SK-N-SH (cell line): ENCODE measurements at regions not wholly inside any gene's neighbourhood (a gene's known extent, or its start where the extent isn't known, plus 50 kb on each side); places are given as distances from the start of the nearest gene placed in this dataset.

Experiments
- CTCF ChIA-PET: fragments of 300-600, 350-600 bp; formaldehyde crosslinking; extraction: SDS; loops from one replicate; lab custom pipeline; 2021; lab: Yijun Ruan, JAX
- POLR2A ChIA-PET: fragments of 350-600 bp; sonication (Branson Sonifier 250); formaldehyde crosslinking; extraction: SDS; loops from one replicate; lab custom pipeline; 2020; ENCODE audit warnings: antibody characterized with exemption, inconsistent platforms; lab: Yijun Ruan, JAX
- DNase-seq: peaks from one replicate; pipeline ENCODE4 v3.0.0; 2012
- H2AFZ ChIP-seq: fragments of 200-600 bp; sonication (generic); 2 replicates; pipeline ENCODE4 v1.8.1; 2016; ENCODE audit warnings: antibody characterized with exemption, mild to moderate bottlenecking, low read depth
- H3F3A ChIP-seq: fragments of 200-600 bp; sonication (generic); replicated peaks from 2 replicates; pipeline ENCODE3; 2016; ENCODE audit warnings: antibody characterized with exemption, mild to moderate bottlenecking; ENCODE audit not compliant: insufficient read depth
- H3K27ac ChIP-seq, 2 experiments: fragments of 200-500 bp in 1 of 2; fragments of 200-600 bp in 1 of 2; sonication (Bioruptor generic) in 1 of 2; sonication (generic), shearing (Covaris generic) in 1 of 2; 2 replicates each; pipeline versions ENCODE4 v1.5.1 to v1.6.1; 2014 to 2016; ENCODE audit warnings: low read depth in 2 of 2, inconsistent platforms in 1 of 2, low read length in 1 of 2, mild to moderate bottlenecking in 1 of 2, mixed read lengths in 1 of 2
- H3K27me3 ChIP-seq: fragments of 200-600 bp; sonication (generic), shearing (Covaris generic); 2 replicates; pipeline ENCODE4 v1.6.1; 2016; ENCODE audit warnings: mixed run types; ENCODE audit not compliant: insufficient read depth
- H3K36me3 ChIP-seq, 2 experiments: fragments of 200-500 bp in 1 of 2; fragments of 200-600 bp in 1 of 2; sonication (Bioruptor generic) in 1 of 2; sonication (generic) in 1 of 2; replicated peaks in 1 of 2; 2 replicates each; pipeline versions ENCODE3 to v1.5.1; 2014 to 2016; ENCODE audit warnings: low read length in 1 of 2, mild to moderate bottlenecking in 1 of 2; ENCODE audit not compliant: insufficient read depth in 2 of 2, control insufficient read depth in 1 of 2
- H3K4me1 ChIP-seq, 2 experiments: fragments of 200-500 bp in 1 of 2; fragments of 200-600 bp in 1 of 2; sonication (Bioruptor generic) in 1 of 2; sonication (generic), shearing (Covaris generic) in 1 of 2; 2 replicates each; pipeline versions ENCODE4 v1.5.1 to v1.6.1; 2014 to 2016; ENCODE audit warnings: low read depth in 1 of 2, low read length in 1 of 2, mixed run types in 1 of 2; ENCODE audit not compliant: insufficient read depth in 2 of 2, control insufficient read depth in 1 of 2
- H3K4me2 ChIP-seq: fragments of 200-600 bp; sonication (generic), shearing (Covaris generic); 2 replicates; pipeline ENCODE4 v1.6.1; 2017; ENCODE audit warnings: mixed run types
- H3K4me3 ChIP-seq, 2 experiments: fragments of 200-500 bp in 1 of 2; fragments of 200-600 bp in 1 of 2; sonication (Bioruptor generic) in 1 of 2; sonication (generic), shearing (Covaris generic) in 1 of 2; 2 replicates each; pipeline versions ENCODE4 v1.5.1 to v1.8.1; 2014 to 2016; ENCODE audit warnings: low read depth in 2 of 2, inconsistent platforms in 1 of 2, low read length in 1 of 2, mild to moderate bottlenecking in 1 of 2, mixed read lengths in 1 of 2, moderate library complexity in 1 of 2
- H3K79me2 ChIP-seq: fragments of 200-600 bp; sonication (generic); 2 replicates; pipeline ENCODE4 v1.8.1; 2017; ENCODE audit warnings: mild to moderate bottlenecking; ENCODE audit not compliant: insufficient read depth
- H3K9ac ChIP-seq: fragments of 200-600 bp; sonication (generic); 2 replicates; pipeline ENCODE4 v1.6.1; 2017; ENCODE audit warnings: mixed run types
- H3K9me2 ChIP-seq: fragments of 200-600 bp; sonication (generic); 2 replicates; pipeline ENCODE4 v1.6.1; 2017; ENCODE audit warnings: mixed run types
- H3K9me3 ChIP-seq: fragments of 200-600 bp; sonication (generic); 2 replicates; pipeline ENCODE4 v1.6.1; 2017; ENCODE audit warnings: mixed run types, mild to moderate bottlenecking, moderate library complexity
- H4K20me1 ChIP-seq: fragments of 200-600 bp; sonication (generic); 2 replicates; pipeline ENCODE4 v1.6.1; 2017; ENCODE audit warnings: mild to moderate bottlenecking, mixed run types; ENCODE audit not compliant: insufficient read depth
- FOSL2 ChIP-seq: IDR thresholded peaks from 2 replicates; pipeline ENCODE4 v1.4.0; 2012; ENCODE audit warnings: low read depth, mild to moderate bottlenecking, moderate library complexity, borderline replicate concordance
- FOXJ3 ChIP-seq: sonication (generic); formaldehyde crosslinking; IDR thresholded peaks from 2 replicates; pipeline ENCODE4 v1.5.1; 2020; ENCODE audit warnings: mild to moderate bottlenecking, missing genetic modification reagents
- GABPA ChIP-seq: IDR thresholded peaks from 2 replicates; pipeline ENCODE4 v1.4.0; 2012; ENCODE audit warnings: low read depth, mild to moderate bottlenecking
- GATA2 ChIP-seq: sonication (generic); formaldehyde crosslinking; IDR thresholded peaks from 2 replicates; pipeline ENCODE4 v1.5.0; 2020; ENCODE audit warnings: mild to moderate bottlenecking, missing genetic modification reagents
- MEF2A ChIP-seq: IDR thresholded peaks from 2 replicates; pipeline ENCODE4 v1.4.0; 2012; ENCODE audit warnings: low read depth, borderline replicate concordance
- POLR2AphosphoS5 ChIP-seq: IDR thresholded peaks from 2 replicates; pipeline ENCODE4 v1.6.1; 2012; ENCODE audit warnings: low read depth, low read length
- RAD21 ChIP-seq: IDR thresholded peaks from 2 replicates; pipeline ENCODE4 v1.6.1; 2012; ENCODE audit warnings: mild to moderate bottlenecking, low read length
- SIN3A ChIP-seq: IDR thresholded peaks from 2 replicates; pipeline ENCODE4 v1.6.1; 2012; ENCODE audit warnings: low read depth, mild to moderate bottlenecking, low read length, moderate library complexity, borderline replicate concordance
- USF1 ChIP-seq: IDR thresholded peaks from 2 replicates; pipeline ENCODE4 v1.4.0; 2012; ENCODE audit warnings: low read depth, borderline replicate concordance
- YY1 ChIP-seq: IDR thresholded peaks from 2 replicates; pipeline ENCODE4 v1.4.0; 2012; ENCODE audit warnings: low read depth, mild to moderate bottlenecking
- WGBS: methylation state at CpG from one replicate; pipeline ENCODE4 v1.1.6; 2017; ENCODE audit warnings: low lambda C conversion rate; 5-methylcytosine and 5-hydroxymethylcytosine counted together
- TF ChIP-seq, protein P1 (sequence below): fragments of 150-350 bp; IDR thresholded peaks from 2 replicates; pipeline ENCODE4 v1.6.1; 2017; ENCODE audit warnings: antibody characterized with exemption, low read length, low read depth, borderline replicate concordance
- TF ChIP-seq, protein P2 (sequence below): fragments of 150-350 bp; IDR thresholded peaks from 2 replicates; pipeline ENCODE4 v1.6.1; 2016; ENCODE audit warnings: mild to moderate bottlenecking, low read depth, low read length
- TF ChIP-seq, protein P3 (sequence below): fragments of 200-600 bp; sonication (generic); IDR thresholded peaks from 2 replicates; pipeline ENCODE4 v1.6.1; 2017; ENCODE audit warnings: antibody characterized with exemption, mild to moderate bottlenecking, moderate library complexity

DNA sequence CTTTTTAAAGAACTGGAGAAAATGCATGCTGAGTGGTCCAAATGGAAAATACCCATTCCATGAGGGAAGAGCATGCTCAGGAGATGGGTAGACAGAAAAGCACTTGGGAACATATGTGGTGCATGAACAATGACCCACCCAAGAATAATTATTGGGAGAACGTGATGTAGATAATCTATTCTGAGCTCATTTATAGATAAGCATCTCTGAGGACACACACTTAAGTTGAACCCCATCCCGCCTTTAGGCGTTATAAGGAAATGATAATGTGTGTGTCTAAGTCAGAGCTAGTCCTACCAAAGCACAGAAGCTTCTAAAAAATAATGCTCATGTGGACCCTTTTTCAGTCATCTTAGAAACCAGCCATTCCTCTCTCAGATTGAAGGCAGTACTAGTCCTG lies 189.9 kb downstream of the KTN1 start:
- Histone ChIP-seq H3K9me2 (no peaks in the 10 kb centered on the region), H3K4me3 (no peak overlapping the region), H3F3A (no peaks in the 10 kb centered on the region), H3K9me3 (no peaks in the 10 kb centered on the region), H3K4me2 (no peak overlapping the region), H3K9ac (no peak overlapping the region), H2AFZ (no peak overlapping the region), H4K20me1 (no peaks in the 10 kb centered on the region), H3K27ac (no peak overlapping the region), H3K27me3 (peaks cover 16% of the 10 kb centered on the region; the same call in 1 of the 2 replicates), H3K79me2 (no peaks in the 10 kb centered on the region), H3K4me1 (no peaks in the 10 kb centered on the region), H3K36me3 (no peaks in the 10 kb centered on the region)
- POLR2A ChIA-PET, result no interaction called here
- WGBS, result 7% methylated on average over 3 of the region's 3 CpGs
- DNase-seq, result no peak
- CTCF ChIA-PET, result interaction anchor here (1.4 kb wide), 1 partner anchor 9 kb away, joined by 3 read pairs; no protein-coding TSS in a partner anchor
- TF ChIP-seq YY1 (no peak), USF1 (no peak), GATA2 (no peak), POLR2AphosphoS5 (no peak), SIN3A (no peak), FOSL2 (no peak), FOXJ3 (CRISPR knock-in tag) (no peak), GABPA (no peak), RAD21 (no peak), MEF2A (no peak)
- TF ChIP-seq, protein P1, sequence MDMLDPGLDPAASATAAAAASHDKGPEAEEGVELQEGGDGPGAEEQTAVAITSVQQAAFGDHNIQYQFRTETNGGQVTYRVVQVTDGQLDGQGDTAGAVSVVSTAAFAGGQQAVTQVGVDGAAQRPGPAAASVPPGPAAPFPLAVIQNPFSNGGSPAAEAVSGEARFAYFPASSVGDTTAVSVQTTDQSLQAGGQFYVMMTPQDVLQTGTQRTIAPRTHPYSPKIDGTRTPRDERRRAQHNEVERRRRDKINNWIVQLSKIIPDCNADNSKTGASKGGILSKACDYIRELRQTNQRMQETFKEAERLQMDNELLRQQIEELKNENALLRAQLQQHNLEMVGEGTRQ, result no peak
- TF ChIP-seq, protein P2, sequence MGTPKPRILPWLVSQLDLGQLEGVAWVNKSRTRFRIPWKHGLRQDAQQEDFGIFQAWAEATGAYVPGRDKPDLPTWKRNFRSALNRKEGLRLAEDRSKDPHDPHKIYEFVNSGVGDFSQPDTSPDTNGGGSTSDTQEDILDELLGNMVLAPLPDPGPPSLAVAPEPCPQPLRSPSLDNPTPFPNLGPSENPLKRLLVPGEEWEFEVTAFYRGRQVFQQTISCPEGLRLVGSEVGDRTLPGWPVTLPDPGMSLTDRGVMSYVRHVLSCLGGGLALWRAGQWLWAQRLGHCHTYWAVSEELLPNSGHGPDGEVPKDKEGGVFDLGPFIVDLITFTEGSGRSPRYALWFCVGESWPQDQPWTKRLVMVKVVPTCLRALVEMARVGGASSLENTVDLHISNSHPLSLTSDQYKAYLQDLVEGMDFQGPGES, result no peak
- TF ChIP-seq, protein P3, sequence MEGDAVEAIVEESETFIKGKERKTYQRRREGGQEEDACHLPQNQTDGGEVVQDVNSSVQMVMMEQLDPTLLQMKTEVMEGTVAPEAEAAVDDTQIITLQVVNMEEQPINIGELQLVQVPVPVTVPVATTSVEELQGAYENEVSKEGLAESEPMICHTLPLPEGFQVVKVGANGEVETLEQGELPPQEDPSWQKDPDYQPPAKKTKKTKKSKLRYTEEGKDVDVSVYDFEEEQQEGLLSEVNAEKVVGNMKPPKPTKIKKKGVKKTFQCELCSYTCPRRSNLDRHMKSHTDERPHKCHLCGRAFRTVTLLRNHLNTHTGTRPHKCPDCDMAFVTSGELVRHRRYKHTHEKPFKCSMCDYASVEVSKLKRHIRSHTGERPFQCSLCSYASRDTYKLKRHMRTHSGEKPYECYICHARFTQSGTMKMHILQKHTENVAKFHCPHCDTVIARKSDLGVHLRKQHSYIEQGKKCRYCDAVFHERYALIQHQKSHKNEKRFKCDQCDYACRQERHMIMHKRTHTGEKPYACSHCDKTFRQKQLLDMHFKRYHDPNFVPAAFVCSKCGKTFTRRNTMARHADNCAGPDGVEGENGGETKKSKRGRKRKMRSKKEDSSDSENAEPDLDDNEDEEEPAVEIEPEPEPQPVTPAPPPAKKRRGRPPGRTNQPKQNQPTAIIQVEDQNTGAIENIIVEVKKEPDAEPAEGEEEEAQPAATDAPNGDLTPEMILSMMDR, result no peak
